Neural cell (in vitro differentiated cells): ENCODE measurements at regions not wholly inside any gene's neighbourhood (a gene's known extent, or its start where the extent isn't known, plus 50 kb on each side); places are given as distances from the start of the nearest gene placed in this dataset.

ENCODE experiments used
- H2AFZ ChIP-seq: fragments of 200-600, 300-800 bp; sonication (generic), shearing (Covaris generic); 2 replicates; pipeline ENCODE4 v1.6.0; 2014; ENCODE audit warnings: low read depth, mild to moderate bottlenecking, antibody characterized with exemption, low read length, moderate library complexity
- H3F3A ChIP-seq: fragments of 200-600 bp; shearing (Covaris generic); 2 replicates; pipeline ENCODE4 v1.6.1; 2016; ENCODE audit warnings: mild to moderate bottlenecking, moderate library complexity, mixed read lengths, antibody characterized with exemption, low read length; ENCODE audit not compliant: insufficient read depth, poor library complexity, severe bottlenecking
- H3K27ac ChIP-seq: fragments of 200-600, 300-800 bp; sonication (generic), shearing (Covaris generic); 2 replicates; pipeline ENCODE4 v1.5.1; 2014; ENCODE audit warnings: mild to moderate bottlenecking, low read length, moderate library complexity
- H3K27me3 ChIP-seq: fragments of 300-800, 200-600 bp; sonication (generic), shearing (Covaris generic); 2 replicates; pipeline ENCODE4 v1.6.0; 2014; ENCODE audit warnings: mild to moderate bottlenecking, low read depth, low read length, moderate library complexity; ENCODE audit not compliant: insufficient read depth
- H3K36me3 ChIP-seq: fragments of 300-800, 200-600 bp; sonication (generic), shearing (Covaris generic); 2 replicates; pipeline ENCODE4 v1.5.1; 2014; ENCODE audit warnings: mild to moderate bottlenecking, antibody characterized with exemption, low read length, moderate library complexity; ENCODE audit not compliant: insufficient read depth
- H3K4me2 ChIP-seq: fragments of 300-800, 200-600 bp; sonication (generic), shearing (Covaris generic); 2 replicates; pipeline ENCODE4 v1.6.0; 2014; ENCODE audit warnings: mild to moderate bottlenecking, low read length
- H3K4me3 ChIP-seq: fragments of 300-800, 200-600 bp; sonication (generic), shearing (Covaris generic); 2 replicates; pipeline ENCODE4 v1.5.1; 2014; ENCODE audit warnings: mild to moderate bottlenecking, low read length, moderate library complexity
- H3K79me2 ChIP-seq: fragments of 200-600 bp; shearing (Covaris generic); replicated peaks from 2 replicates; pipeline ENCODE4 v1.6.0; 2014; ENCODE audit warnings: mild to moderate bottlenecking, low read length, moderate library complexity; ENCODE audit not compliant: insufficient read depth
- H3K9ac ChIP-seq: fragments of 300-800, 200-600 bp; sonication (generic), shearing (Covaris generic); 2 replicates; pipeline ENCODE4 v1.6.1; 2016; ENCODE audit warnings: mild to moderate bottlenecking, low read length, mixed read lengths
- H3K9me2 ChIP-seq: fragments of 200-600 bp; shearing (Covaris generic); 2 replicates; pipeline ENCODE4 v1.6.1; 2016; ENCODE audit warnings: mild to moderate bottlenecking, low read length, mixed read lengths; ENCODE audit not compliant: insufficient read depth
- H3K9me3 ChIP-seq: fragments of 200-600, 300-800 bp; sonication (generic), shearing (Covaris generic); 2 replicates; pipeline ENCODE4 v1.6.1; 2016; ENCODE audit warnings: mild to moderate bottlenecking, mixed run types, low read length, moderate library complexity, mixed read lengths
- H4K20me1 ChIP-seq: fragments of 200-600 bp; shearing (Covaris generic); 2 replicates; pipeline ENCODE4 v1.6.1; 2016; ENCODE audit warnings: mild to moderate bottlenecking, mixed run types; ENCODE audit not compliant: insufficient read depth
- CTCF ChIP-seq: fragments of 450-650 bp; IDR thresholded peaks from 2 replicates; pipeline ENCODE4 v1.5.1; 2014; ENCODE audit warnings: antibody characterized with exemption, mild to moderate bottlenecking, moderate library complexity; ENCODE audit not compliant: poor library complexity, severe bottlenecking
- EP300 ChIP-seq: fragments of 450-650 bp; conservative IDR thresholded peaks from 2 replicates; pipeline ENCODE4 v1.6.1; 2014; ENCODE audit warnings: antibody characterized with exemption, mild to moderate bottlenecking, moderate library complexity; ENCODE audit not compliant: poor library complexity, severe bottlenecking
- EZH2 ChIP-seq: fragments of 200-600, 300-800 bp; shearing (Covaris generic), sonication (generic); IDR thresholded peaks from 2 replicates; pipeline ENCODE4 v1.6.1; 2014; ENCODE audit warnings: antibody characterized with exemption, low read length, borderline replicate concordance, mild to moderate bottlenecking; ENCODE audit not compliant: insufficient read depth, poor library complexity, severe bottlenecking
- MXI1 ChIP-seq: fragments of 450-650 bp; conservative IDR thresholded peaks from 2 replicates; pipeline ENCODE4 v1.6.1; 2014; ENCODE audit warnings: antibody characterized with exemption, mild to moderate bottlenecking; ENCODE audit not compliant: poor library complexity, severe bottlenecking
- POLR2AphosphoS5 ChIP-seq: IDR thresholded peaks from 2 replicates; pipeline ENCODE4 v1.6.1; 2012
- RAD21 ChIP-seq: fragments of 450-650 bp; conservative IDR thresholded peaks from 2 replicates; pipeline ENCODE4 v1.6.1; 2014; ENCODE audit warnings: antibody characterized with exemption, mild to moderate bottlenecking, moderate library complexity
- REST ChIP-seq: IDR thresholded peaks from 2 replicates; pipeline ENCODE4 v1.6.1; 2012; ENCODE audit warnings: borderline replicate concordance
- SMC3 ChIP-seq: fragments of 450-650 bp; conservative IDR thresholded peaks from 2 replicates; pipeline ENCODE4 v1.6.1; 2014; ENCODE audit warnings: antibody characterized with exemption, mild to moderate bottlenecking, moderate library complexity; ENCODE audit not compliant: poor library complexity
- TAF1 ChIP-seq: IDR thresholded peaks from 2 replicates; pipeline ENCODE4 v1.6.1; 2012; ENCODE audit warnings: low read depth

- H3K36me3 ChIP-seq, result no peaks in the 10 kb centered on the region
- H3K9me3 ChIP-seq, result no peaks in the 10 kb centered on the region
- H3K9ac ChIP-seq, result no peak overlapping the region
- no peak overlapping the region for H3K27ac ChIP-seq
- H3K27me3 ChIP-seq, result no peaks in the 10 kb centered on the region
- no peak overlapping the region for H3K4me2 ChIP-seq
- H3K4me3 ChIP-seq, result no peak overlapping the region
- no peak for TF ChIP-seq TAF1
- no peak for TF ChIP-seq SMC3
- no peak for TF ChIP-seq EZH2
- no peak for TF ChIP-seq CTCF
- TF ChIP-seq EP300, result no peak
- no peak for TF ChIP-seq MXI1
- TF ChIP-seq POLR2AphosphoS5, result no peak
- TF ChIP-seq RAD21, result no peak
- TF ChIP-seq REST, result no peak
- no peaks in the 10 kb centered on the region for H3K79me2 ChIP-seq
- no peaks in the 10 kb centered on the region for H3F3A ChIP-seq
- H2AFZ ChIP-seq, result no peak overlapping the region
- H4K20me1 ChIP-seq, result no peaks in the 10 kb centered on the region
- H3K9me2 ChIP-seq, result no peaks in the 10 kb centered on the region
These were observed 394.8 kb downstream of the PID1 start for GRCh38 chr2:228876276-228876675.

GRCh38 chr2:228875152-228875900 lies 395.8 kb downstream of the PID1 start:
- Histone ChIP-seq H3K4me2 (no peak overlapping the region), H3K9me3 (no peaks in the 10 kb centered on the region), H3K27me3 (no peaks in the 10 kb centered on the region), H3K36me3 (no peaks in the 10 kb centered on the region), H4K20me1 (no peaks in the 10 kb centered on the region), H3K9ac (no peak overlapping the region), H2AFZ (no peak overlapping the region), H3K9me2 (no peaks in the 10 kb centered on the region), H3K27ac (no peak overlapping the region), H3F3A (no peaks in the 10 kb centered on the region), H3K4me3 (no peak overlapping the region), H3K79me2 (no peaks in the 10 kb centered on the region)
- TF ChIP-seq RAD21, result no peak
- no peak for TF ChIP-seq EZH2
